KMS-11 (cell line): ENCODE measurements at regions not wholly inside any gene's neighbourhood (a gene's known extent, or its start where the extent isn't known, plus 50 kb on each side); places are given as distances from the start of the nearest gene placed in this dataset.

Experiments
- H2AFZ ChIP-seq: fragments of 200-600 bp; sonication (generic); 2 replicates; pipeline ENCODE4 v1.6.1; 2016; ENCODE audit warnings: antibody characterized with exemption, mixed run types, low read depth
- H3K27ac ChIP-seq: fragments of 200-600 bp; sonication (generic); 2 replicates; pipeline ENCODE4 v1.6.1; 2016; ENCODE audit warnings: mild to moderate bottlenecking, mixed run types
- H3K27me3 ChIP-seq: fragments of 200-600 bp; sonication (generic); 2 replicates; pipeline ENCODE4 v1.6.1; 2017; ENCODE audit warnings: mild to moderate bottlenecking, low read depth, mixed run types, moderate library complexity; ENCODE audit not compliant: insufficient read depth
- H3K36me3 ChIP-seq: fragments of 200-600 bp; sonication (generic); 2 replicates; pipeline ENCODE4 v1.6.1; 2017; ENCODE audit warnings: mild to moderate bottlenecking, mixed run types; ENCODE audit not compliant: insufficient read depth
- H3K4me1 ChIP-seq: fragments of 200-600 bp; sonication (generic); 2 replicates; pipeline ENCODE4 v1.6.1; 2016; ENCODE audit warnings: mild to moderate bottlenecking, low read depth, mixed run types; ENCODE audit not compliant: poor library complexity, severe bottlenecking
- H3K4me2 ChIP-seq: fragments of 200-600 bp; sonication (generic); 2 replicates; pipeline ENCODE4 v1.7.0; 2016; ENCODE audit warnings: mild to moderate bottlenecking, mixed run types
- H3K4me3 ChIP-seq: fragments of 200-600 bp; sonication (generic); IDR thresholded peaks from 2 replicates; pipeline ENCODE4 v1.6.1; 2017; ENCODE audit warnings: low read depth, low read length, mixed read lengths; ENCODE audit not compliant: insufficient read depth
- H3K79me2 ChIP-seq: fragments of 200-600 bp; sonication (generic); 2 replicates; pipeline ENCODE4 v1.6.1; 2016; ENCODE audit warnings: low read depth, mixed run types; ENCODE audit not compliant: insufficient read depth
- H3K9ac ChIP-seq: fragments of 200-600 bp; sonication (generic); 2 replicates; pipeline ENCODE4 v1.6.1; 2016; ENCODE audit warnings: mild to moderate bottlenecking, mixed run types
- H4K20me1 ChIP-seq: fragments of 200-600 bp; sonication (generic); 2 replicates; pipeline ENCODE4 v1.6.1; 2016; ENCODE audit warnings: mild to moderate bottlenecking, mixed run types; ENCODE audit not compliant: insufficient read depth
- TF ChIP-seq, protein P1 (sequence below): fragments of 200-600 bp; sonication (generic); conservative IDR thresholded peaks from 2 replicates; pipeline ENCODE4 v1.6.1; 2017; ENCODE audit warnings: low read depth, mild to moderate bottlenecking, antibody characterized with exemption, low read length, moderate library complexity, mixed read lengths

DNA sequence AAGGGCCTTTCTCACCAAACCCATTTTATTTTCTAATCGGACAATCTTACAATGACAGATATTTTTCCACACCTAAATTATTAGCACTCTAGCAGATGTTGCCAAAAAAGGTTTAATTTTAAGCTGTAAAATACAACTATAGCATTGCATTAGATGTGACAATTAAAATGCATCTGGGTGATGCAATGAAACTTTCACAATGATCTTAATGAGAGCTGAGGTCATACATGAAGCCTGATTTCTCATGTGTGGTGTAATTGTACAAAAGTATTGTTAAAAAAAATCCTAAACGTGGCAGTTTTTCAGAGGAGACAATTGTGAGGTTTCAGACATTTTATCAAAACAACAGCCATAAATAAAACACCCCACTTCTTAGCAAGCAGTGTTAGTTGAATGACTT, 606.0 kb downstream of the HDGFL1 start:
- no peaks in the 10 kb centered on the region for H3K36me3 ChIP-seq
- TF ChIP-seq, protein P1, sequence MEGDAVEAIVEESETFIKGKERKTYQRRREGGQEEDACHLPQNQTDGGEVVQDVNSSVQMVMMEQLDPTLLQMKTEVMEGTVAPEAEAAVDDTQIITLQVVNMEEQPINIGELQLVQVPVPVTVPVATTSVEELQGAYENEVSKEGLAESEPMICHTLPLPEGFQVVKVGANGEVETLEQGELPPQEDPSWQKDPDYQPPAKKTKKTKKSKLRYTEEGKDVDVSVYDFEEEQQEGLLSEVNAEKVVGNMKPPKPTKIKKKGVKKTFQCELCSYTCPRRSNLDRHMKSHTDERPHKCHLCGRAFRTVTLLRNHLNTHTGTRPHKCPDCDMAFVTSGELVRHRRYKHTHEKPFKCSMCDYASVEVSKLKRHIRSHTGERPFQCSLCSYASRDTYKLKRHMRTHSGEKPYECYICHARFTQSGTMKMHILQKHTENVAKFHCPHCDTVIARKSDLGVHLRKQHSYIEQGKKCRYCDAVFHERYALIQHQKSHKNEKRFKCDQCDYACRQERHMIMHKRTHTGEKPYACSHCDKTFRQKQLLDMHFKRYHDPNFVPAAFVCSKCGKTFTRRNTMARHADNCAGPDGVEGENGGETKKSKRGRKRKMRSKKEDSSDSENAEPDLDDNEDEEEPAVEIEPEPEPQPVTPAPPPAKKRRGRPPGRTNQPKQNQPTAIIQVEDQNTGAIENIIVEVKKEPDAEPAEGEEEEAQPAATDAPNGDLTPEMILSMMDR: no peak
- H3K79me2 ChIP-seq: no peaks in the 10 kb centered on the region
- H3K27ac ChIP-seq: no peak overlapping the region
- H3K4me3 ChIP-seq: no peak overlapping the region
- H3K27me3 ChIP-seq: no peaks in the 10 kb centered on the region
- no peaks in the 10 kb centered on the region for H4K20me1 ChIP-seq
- no peak overlapping the region for H3K4me2 ChIP-seq
- peaks cover 8% of the 10 kb centered on the region for H3K4me1 ChIP-seq
- H2AFZ ChIP-seq: no peak overlapping the region
- no peak overlapping the region for H3K9ac ChIP-seq

DNA sequence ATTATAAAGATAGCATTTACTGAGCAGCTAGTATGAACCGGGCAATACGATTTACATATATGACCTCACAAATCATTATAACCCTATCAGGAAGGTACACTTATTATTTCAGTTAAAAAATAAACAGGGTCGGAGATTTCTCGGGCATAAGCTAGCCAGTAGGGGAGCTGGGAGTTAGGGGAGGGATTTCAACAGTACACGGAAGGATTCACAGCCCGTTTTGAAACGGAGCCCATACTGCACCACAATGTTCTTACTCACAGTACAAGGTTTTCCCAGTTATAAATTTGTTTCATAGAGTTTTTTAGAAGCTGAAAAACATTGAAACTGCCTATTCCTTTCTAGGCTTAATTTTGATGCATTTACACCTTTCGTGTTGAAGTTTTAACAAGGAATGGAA, 607.1 kb downstream of the HDGFL1 start:
- Histone ChIP-seq H3K9ac (no peak overlapping the region), H3K27ac (no peak overlapping the region), H3K4me2 (no peak overlapping the region), H3K36me3 (no peaks in the 10 kb centered on the region), H3K79me2 (no peaks in the 10 kb centered on the region), H3K4me3 (no peak overlapping the region), H4K20me1 (no peaks in the 10 kb centered on the region), H3K27me3 (no peaks in the 10 kb centered on the region), H2AFZ (no peak overlapping the region), H3K4me1 (peaks cover 8% of the 10 kb centered on the region)
- TF ChIP-seq, protein P1: no peak

DNA sequence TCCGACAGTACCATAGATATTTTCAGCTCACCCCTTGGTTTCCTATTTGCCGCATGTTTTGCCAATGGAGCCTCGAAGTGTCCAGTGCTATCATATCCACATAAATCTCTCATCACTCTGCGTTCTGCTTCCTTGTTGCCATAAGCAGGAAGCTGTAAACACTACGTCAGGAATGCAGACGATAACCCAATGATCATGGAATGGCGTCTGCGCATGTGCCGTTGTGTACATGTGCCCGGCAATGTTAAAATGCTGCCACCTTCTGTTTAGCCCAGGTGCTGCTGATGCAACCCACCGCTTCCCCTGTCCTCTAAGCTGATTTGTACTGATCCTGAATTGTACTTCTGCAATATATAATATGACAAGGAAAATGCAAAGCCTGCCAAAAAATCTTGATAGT, 607.5 kb downstream of the HDGFL1 start:
- Histone ChIP-seq H3K36me3 (no peaks in the 10 kb centered on the region), H3K9ac (no peak overlapping the region), H3K4me1 (peaks cover 8% of the 10 kb centered on the region), H3K79me2 (no peaks in the 10 kb centered on the region), H3K27me3 (no peaks in the 10 kb centered on the region), H3K4me2 (no peak overlapping the region), H4K20me1 (no peaks in the 10 kb centered on the region), H3K4me3 (no peak overlapping the region), H3K27ac (no peak overlapping the region), H2AFZ (no peak overlapping the region)
- TF ChIP-seq, protein P1: no peak

DNA sequence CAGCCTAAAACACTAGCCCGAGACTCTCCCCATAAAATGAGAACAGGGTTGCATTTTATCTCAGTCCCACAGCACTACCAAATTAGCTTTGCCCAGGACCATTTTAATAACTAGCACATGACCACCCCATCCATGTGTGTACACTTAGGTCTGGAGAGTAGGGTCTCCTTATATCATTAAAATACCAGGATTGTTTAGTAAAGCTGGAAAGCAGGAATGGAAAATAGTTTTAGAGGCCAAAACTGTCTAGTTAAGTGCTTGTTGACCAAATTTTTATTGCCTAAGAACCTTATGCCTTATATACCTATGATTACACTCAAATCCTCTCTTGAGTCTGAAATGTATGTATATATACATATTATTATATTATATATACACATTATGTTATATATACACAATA, 608.4 kb downstream of the HDGFL1 start:
- H4K20me1 ChIP-seq: no peaks in the 10 kb centered on the region
- no peaks in the 10 kb centered on the region for H3K79me2 ChIP-seq
- no peak overlapping the region for H3K4me2 ChIP-seq
- H3K27me3 ChIP-seq: no peaks in the 10 kb centered on the region
- TF ChIP-seq, protein P1: no peak
- H3K36me3 ChIP-seq: no peaks in the 10 kb centered on the region
- H3K27ac ChIP-seq: no peak overlapping the region
- H3K4me3 ChIP-seq: no peak overlapping the region
- H3K9ac ChIP-seq: no peak overlapping the region
- peaks cover 8% of the 10 kb centered on the region for H3K4me1 ChIP-seq
- H2AFZ ChIP-seq: no peak overlapping the region
